ENCODE measurements at regions not wholly inside any gene's neighbourhood (a gene's known extent, or its start where the extent isn't known, plus 50 kb on each side); places are given as distances from the start of the nearest gene placed in this dataset.
"Not testable (repeated sequence)": the region's sequence is repeated elsewhere in the genome, so short reads cannot be mapped to it uniquely, and the experiment has no call there.

GRCh38 chr7:124101173-124101768 is 68.4 kb upstream of the TMEM229A start:
- peak; percentile 10 for DNase-seq

DNA sequence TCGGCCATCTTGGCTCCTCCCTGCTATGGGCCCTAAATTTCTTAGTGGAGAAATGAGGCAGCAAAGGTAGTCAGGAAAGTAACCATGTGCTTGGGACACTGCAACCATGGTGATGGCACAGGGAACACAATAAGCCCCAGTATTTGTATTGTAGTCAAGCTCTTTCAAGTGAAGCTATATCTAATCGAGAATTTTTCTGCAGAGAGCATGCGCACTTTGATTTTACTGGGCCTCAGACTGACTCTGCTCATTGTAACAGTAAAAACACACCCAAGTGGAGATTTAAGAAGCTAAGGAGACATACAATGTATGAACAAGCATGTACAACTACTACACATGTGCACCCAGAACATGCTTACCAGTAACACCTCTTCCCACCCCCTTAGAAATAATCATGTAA is 67.3 kb upstream of the TMEM229A start:
- no peak for DNase-seq

DNA sequence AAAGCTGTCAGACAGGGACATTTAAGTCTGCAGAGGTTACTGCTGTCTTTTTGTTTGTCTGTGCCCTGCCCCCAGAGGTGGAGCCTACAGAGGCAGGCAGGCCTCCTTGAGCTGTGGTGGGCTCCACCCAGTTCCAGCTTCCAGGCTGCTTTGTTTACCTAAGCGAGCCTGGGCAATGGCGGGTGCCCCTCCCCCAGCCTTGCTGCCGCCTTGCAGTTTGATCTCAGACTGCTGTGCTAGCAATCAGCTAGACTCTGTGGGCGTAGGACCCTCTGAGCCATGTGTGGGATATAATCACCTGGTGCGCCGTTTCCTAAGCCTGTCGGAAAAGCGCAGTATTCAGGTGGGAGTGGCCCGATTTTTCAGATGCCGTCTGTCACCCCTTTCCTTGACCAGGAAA is 66.7 kb upstream of the TMEM229A start:
- not testable (repeated sequence) for DNase-seq

- DNase-seq: no peak
These were observed 56.8 kb upstream of the TMEM229A start for GRCh38 chr7:124089621-124090020.

DNA sequence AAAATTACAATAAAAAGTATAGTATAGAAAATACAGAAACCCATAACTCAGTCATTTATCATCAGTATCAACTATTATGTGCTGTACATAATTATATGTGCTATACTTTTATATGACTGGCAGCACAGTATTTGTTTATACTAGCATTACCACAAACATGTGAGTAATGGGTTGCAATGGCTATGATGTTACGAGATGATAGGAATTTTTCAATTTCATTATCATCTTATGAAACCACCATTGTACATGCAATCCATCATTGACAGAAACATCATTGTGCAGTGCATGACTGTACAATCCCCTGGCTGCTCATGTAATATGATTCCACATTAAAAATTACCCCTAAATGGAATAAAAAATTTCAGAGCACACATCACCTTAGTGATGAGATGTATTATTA is 55.7 kb upstream of the TMEM229A start:
- DNase-seq: no peak

DNA sequence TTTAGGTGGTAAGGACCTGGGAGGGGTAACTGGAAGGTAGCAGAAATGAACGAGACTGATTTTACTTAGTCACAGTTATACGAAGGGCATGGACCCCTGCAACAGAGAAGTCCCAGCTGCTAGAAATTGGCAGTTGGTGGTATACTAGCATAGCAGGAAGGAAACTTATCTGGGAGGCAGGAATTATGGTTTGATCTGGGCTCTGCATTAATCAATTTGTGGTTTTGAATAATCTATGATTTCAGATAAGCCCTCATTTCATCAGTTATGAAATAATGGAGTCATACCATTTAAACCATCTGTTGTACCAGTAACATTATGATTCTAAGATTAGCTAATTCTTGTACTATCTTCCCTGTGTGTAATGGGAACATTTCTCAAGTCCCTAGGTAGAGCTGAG is 54.0 kb upstream of the TMEM229A start:
- DNase-seq: no peak

GRCh38 chr7:124085179-124085578 is 52.3 kb upstream of the TMEM229A start:
- DNase-seq: no peak

- DNase-seq: no peak
These were observed 51.2 kb upstream of the TMEM229A start for GRCh38 chr7:124084024-124084423.
